IMR-90 (cell line): ENCODE measurements at regions not wholly inside any gene's neighbourhood (a gene's known extent, or its start where the extent isn't known, plus 50 kb on each side); places are given as distances from the start of the nearest gene placed in this dataset.

Experiments used
- ATAC-seq: fragments of 200-7000 bp; cut with Tn5 transposase; 2 replicates; pipeline ENCODE4 v1.9.1; 2020; ENCODE audit warnings: low read depth, mild to moderate bottlenecking, moderate library complexity
- BruUV-seq: library from RNA; stranded (reverse); fragments of 400-500 nt; replicated peaks from 2 replicates; lab custom pipeline; 2021; lab: Mats Ljungman, UMichigan
- CTCF ChIA-PET: fragments of 300-600 bp; formaldehyde crosslinking; extraction: SDS; loops from one replicate; lab custom pipeline; 2021; ENCODE audit warnings: antibody characterized with exemption; lab: Yijun Ruan, JAX
- POLR2A ChIA-PET: fragments of 300-600 bp; sonication (Branson Sonifier 250); formaldehyde crosslinking; loops from one replicate; lab custom pipeline; 2022; ENCODE audit warnings: antibody characterized with exemption; ENCODE audit not compliant: unreplicated experiment; lab: Charles Lee
- DNase-seq: peaks from one replicate; pipeline ENCODE4 v3.0.0; 2013
- H2AFZ ChIP-seq: replicated peaks from 2 replicates; pipeline ENCODE3; 2013; ENCODE audit warnings: low read length, mild to moderate bottlenecking; ENCODE audit not compliant: poor library complexity
- H2AK5ac ChIP-seq: 2 replicates; pipeline ENCODE4 v1.6.1; 2013; ENCODE audit warnings: low read depth, low read length, inconsistent platforms
- H2AK9ac ChIP-seq: replicated peaks from 2 replicates; pipeline ENCODE3; 2013; ENCODE audit warnings: mild to moderate bottlenecking, low read depth, low read length, moderate library complexity; ENCODE audit not compliant: poor library complexity
- H2BK120ac ChIP-seq: 2 replicates; pipeline ENCODE4 v1.6.1; 2013; ENCODE audit warnings: low read depth, low read length, inconsistent platforms
- H2BK15ac ChIP-seq: 3 replicates; pipeline ENCODE4 v1.6.1; 2013; ENCODE audit warnings: low read depth, low read length, inconsistent platforms
- H2BK20ac ChIP-seq: 2 replicates; pipeline ENCODE4 v1.6.1; 2013; ENCODE audit warnings: low read depth, mild to moderate bottlenecking, inconsistent platforms, low read length, moderate library complexity
- H2BK5ac ChIP-seq: 2 replicates; pipeline ENCODE4 v1.6.1; 2013; ENCODE audit warnings: mild to moderate bottlenecking, low read depth, low read length, inconsistent platforms; ENCODE audit not compliant: poor library complexity, severe bottlenecking
- H3K14ac ChIP-seq: replicated peaks from 2 replicates; pipeline ENCODE4 v1.6.1; 2013; ENCODE audit warnings: low read depth, low read length, inconsistent platforms
- H3K18ac ChIP-seq: 2 replicates; pipeline ENCODE4 v1.6.1; 2013; ENCODE audit warnings: low read depth, low read length, control low read depth
- H3K23ac ChIP-seq: 2 replicates; pipeline ENCODE4 v1.6.1; 2013; ENCODE audit warnings: low read depth, low read length, inconsistent platforms
- H3K27ac ChIP-seq: 2 replicates; pipeline ENCODE4 v1.5.1; 2013; ENCODE audit warnings: mild to moderate bottlenecking, control low read depth, low read length; ENCODE audit not compliant: insufficient read depth
- H3K27me3 ChIP-seq: 2 replicates; pipeline ENCODE4 v1.6.1; 2013; ENCODE audit warnings: low read length; ENCODE audit not compliant: control insufficient read depth, insufficient read depth
- H3K36me3 ChIP-seq: 2 replicates; pipeline ENCODE4 v1.6.1; 2013; ENCODE audit warnings: low read length, mixed read lengths; ENCODE audit not compliant: control insufficient read depth, insufficient read depth
- H3K4ac ChIP-seq: 2 replicates; pipeline ENCODE4 v1.6.1; 2013; ENCODE audit warnings: low read depth, low read length, inconsistent platforms
- H3K4me1 ChIP-seq: 2 replicates; pipeline ENCODE4 v1.6.1; 2013; ENCODE audit warnings: low read length, mixed read lengths; ENCODE audit not compliant: control insufficient read depth, insufficient read depth
- H3K4me2 ChIP-seq: 2 replicates; pipeline ENCODE4 v1.6.1; 2013; ENCODE audit warnings: low read depth, mild to moderate bottlenecking, control low read depth, low read length, moderate library complexity
- H3K4me3 ChIP-seq: 2 replicates; pipeline ENCODE4 v1.5.1; 2013; ENCODE audit warnings: low read depth, mild to moderate bottlenecking, control low read depth, low read length, moderate library complexity; ENCODE audit not compliant: insufficient read depth
- H3K56ac ChIP-seq: 2 replicates; pipeline ENCODE4 v1.6.1; 2013; ENCODE audit warnings: low read length, inconsistent platforms; ENCODE audit not compliant: insufficient read depth; ENCODE audit errors: extremely low read depth
- H3K79me1 ChIP-seq, 2 experiments: 2 replicates each; pipeline ENCODE4 v1.6.1; 2013; ENCODE audit warnings: low read length in 2 of 2, inconsistent platforms in 1 of 2, low read depth in 1 of 2
- H3K9ac ChIP-seq: 2 replicates; pipeline ENCODE4 v1.6.1; 2013; ENCODE audit warnings: low read depth, low read length, control low read depth
- H3K9me1 ChIP-seq: 2 replicates; pipeline ENCODE4 v1.6.1; 2013; ENCODE audit warnings: low read length, inconsistent platforms; ENCODE audit not compliant: insufficient read depth
- H3K9me3 ChIP-seq: 2 replicates; pipeline ENCODE4 v1.6.1; 2013; ENCODE audit warnings: low read length; ENCODE audit not compliant: control insufficient read depth, insufficient read depth
- H4K20me1 ChIP-seq: 2 replicates; pipeline ENCODE4 v1.6.1; 2013; ENCODE audit warnings: low read length, inconsistent platforms; ENCODE audit not compliant: insufficient read depth
- H4K5ac ChIP-seq: 2 replicates; pipeline ENCODE4 v1.6.1; 2013; ENCODE audit warnings: mild to moderate bottlenecking, low read depth, low read length, control low read depth
- H4K8ac ChIP-seq, 2 experiments: 2 replicates each; pipeline ENCODE4 v1.6.1; 2013; ENCODE audit warnings: low read depth in 2 of 2, low read length in 2 of 2, control low read depth in 1 of 2, inconsistent platforms in 1 of 2
- H4K91ac ChIP-seq: 2 replicates; pipeline ENCODE4 v1.6.1; 2013; ENCODE audit warnings: low read depth, low read length, inconsistent platforms; ENCODE audit not compliant: insufficient read depth
- BHLHE40 ChIP-seq: fragments of 150-350 bp; IDR thresholded peaks from 2 replicates; pipeline ENCODE4 v1.6.1; 2016; ENCODE audit warnings: mild to moderate bottlenecking, low read depth, low read length
- CEBPB ChIP-seq: IDR thresholded peaks from 2 replicates; pipeline ENCODE4 v1.6.1; 2012; ENCODE audit warnings: low read depth, low read length, improper control_type of control experiment
- CHD1 ChIP-seq: IDR thresholded peaks from 2 replicates; pipeline ENCODE4 v1.6.1; 2012; ENCODE audit warnings: low read depth, low read length, improper control_type of control experiment
- CTCF ChIP-seq: conservative IDR thresholded peaks from 2 replicates; pipeline ENCODE4 v1.5.1; 2012; ENCODE audit warnings: mild to moderate bottlenecking, low read depth, low read length, improper control_type of control experiment
- ELK1 ChIP-seq: fragments of 150-350 bp; IDR thresholded peaks from 2 replicates; pipeline ENCODE4 v1.6.1; 2016; ENCODE audit warnings: low read depth, mild to moderate bottlenecking, low read length, moderate library complexity, borderline replicate concordance
- FOS ChIP-seq: fragments of 150-350 bp; IDR thresholded peaks from 2 replicates; pipeline ENCODE4 v1.6.1; 2016; ENCODE audit warnings: low read depth, low read length
- MAFK ChIP-seq: IDR thresholded peaks from 2 replicates; pipeline ENCODE4 v1.6.1; 2012; ENCODE audit warnings: low read depth, low read length, improper control_type of control experiment
- MAZ ChIP-seq: IDR thresholded peaks from 2 replicates; pipeline ENCODE4 v1.6.1; 2012; ENCODE audit warnings: low read depth, mild to moderate bottlenecking, low read length, improper control_type of control experiment, moderate library complexity, borderline replicate concordance
- POLR2A ChIP-seq: IDR thresholded peaks from 2 replicates; pipeline ENCODE4 v1.6.1; 2012; ENCODE audit warnings: mild to moderate bottlenecking, low read depth, low read length
- RAD21 ChIP-seq: IDR thresholded peaks from 2 replicates; pipeline ENCODE4 v1.6.1; 2012; ENCODE audit warnings: low read length, improper control_type of control experiment
- RFX5 ChIP-seq: IDR thresholded peaks from 2 replicates; pipeline ENCODE4 v1.8.0; 2012; ENCODE audit warnings: low read depth, mild to moderate bottlenecking, low read length, moderate library complexity
- SMC3 ChIP-seq: fragments of 150-350 bp; IDR thresholded peaks from 2 replicates; pipeline ENCODE4 v1.6.1; 2016; ENCODE audit warnings: low read depth, mild to moderate bottlenecking, antibody characterized with exemption, low read length, moderate library complexity
- USF2 ChIP-seq: fragments of 150-350 bp; IDR thresholded peaks from 2 replicates; pipeline ENCODE4 v1.6.1; 2017; ENCODE audit warnings: mild to moderate bottlenecking, antibody characterized with exemption, low read length, low read depth
- dilution Hi-C: fragments of 300-500 bp; cut with HindIII; formaldehyde crosslinking; loops from one replicate; pipeline ENCODE4 v1.14.3; 2018; ENCODE audit warnings: low sequenced_read_pairs; ENCODE audit not compliant: unreplicated experiment
- in situ Hi-C: fragments of 300-500 bp; cut with MboI; formaldehyde crosslinking; loops from 3 replicates; pipeline ENCODE4 v1.14.3; 2019; ENCODE audit warnings: low sequenced_read_pairs, inconsistent platforms, mixed read lengths
- intact Hi-C: fragments of 100-400 bp; cut with micrococcal nuclease; formaldehyde crosslinking; loops from 2 replicates; pipeline ENCODE4 v1.10.0; 2022

GRCh38 chr1:104760017-104760416, 1010.3 kb downstream of the AMY1C start:
- Histone ChIP-seq H4K8ac (no peak overlapping the region), H3K27ac (no peak overlapping the region), H3K4me3 (no peak overlapping the region), H4K20me1 (no peaks in the 10 kb centered on the region), H3K56ac (no peak overlapping the region), H3K4me1 (no peaks in the 10 kb centered on the region), H3K9ac (no peak overlapping the region), H3K4ac (no peak overlapping the region), H3K79me1 (no peaks in the 10 kb centered on the region), H2BK15ac (no peak overlapping the region), H3K27me3 (no peaks in the 10 kb centered on the region), H3K14ac (no peak overlapping the region), H3K9me3 (no peaks in the 10 kb centered on the region), H4K5ac (no peak overlapping the region), H2BK5ac (no peak overlapping the region), H3K23ac (no peak overlapping the region), H3K18ac (no peak overlapping the region), H4K91ac (no peak overlapping the region), H2BK120ac (no peak overlapping the region), H3K4me2 (no peak overlapping the region), H2AK5ac (no peak overlapping the region), H3K9me1 (no peaks in the 10 kb centered on the region), H2BK20ac (no peak overlapping the region), H3K36me3 (no peaks in the 10 kb centered on the region), H2AFZ (no peak overlapping the region), H2AK9ac (no peak overlapping the region)
- POLR2A ChIA-PET, result no interaction called here
- TF ChIP-seq MAZ (no peak), USF2 (no peak), CEBPB (no peak), RAD21 (no peak), RFX5 (no peak), MAFK (no peak), BHLHE40 (no peak), SMC3 (no peak), ELK1 (no peak), CHD1 (no peak), CTCF (no peak), POLR2A (no peak), FOS (no peak)
- in situ Hi-C loops (no loop called here), dilution Hi-C loops (no loop called here), intact Hi-C loops (no loop called here)
- no TSS peak for BruUV-seq
- CTCF ChIA-PET, result no interaction called here
- ATAC-seq (no peak), DNase-seq (no peak)
